D721Med (cell line): ENCODE measurements at regions not wholly inside any gene's neighbourhood (a gene's known extent, or its start where the extent isn't known, plus 50 kb on each side); places are given as distances from the start of the nearest gene placed in this dataset.

ENCODE experiments used
- DNase-seq: peaks from one replicate; pipeline ENCODE4 v3.0.0; 2011; ENCODE audit warnings: low spot score; ENCODE audit not compliant: insufficient read length
- FAIRE-seq: peaks from 2 replicates; lab custom pipeline; 2011; peaks lifted over from hg19 to GRCh38; lab: Jason Lieb, UNC
- TF ChIP-seq, protein P1 (sequence below): IDR thresholded peaks from 2 replicates; pipeline ENCODE4 v1.5.1; 2012; ENCODE audit warnings: mild to moderate bottlenecking, control low read depth; ENCODE audit not compliant: insufficient read depth; ENCODE audit errors: missing control alignments

DNA sequence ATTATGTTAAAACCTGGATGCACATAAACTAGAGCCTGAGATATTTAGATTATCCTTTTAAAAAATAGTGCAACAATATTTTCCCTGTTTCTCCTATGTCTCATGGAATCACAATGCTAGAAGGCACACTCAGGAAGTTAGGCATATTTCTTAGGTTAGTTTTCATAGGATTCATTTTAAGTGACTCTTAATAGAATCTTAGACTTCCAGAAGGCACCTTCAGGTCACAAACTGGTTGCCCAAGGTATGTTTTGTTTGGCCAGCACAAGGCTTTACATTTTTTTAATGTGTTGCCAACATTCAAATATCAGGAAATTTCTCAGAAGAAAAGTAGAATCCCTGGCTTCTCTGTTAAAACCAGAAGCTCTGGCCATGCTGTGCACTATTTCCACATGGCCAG is 129.3 kb downstream of the LNPK start:
- TF ChIP-seq, protein P1, sequence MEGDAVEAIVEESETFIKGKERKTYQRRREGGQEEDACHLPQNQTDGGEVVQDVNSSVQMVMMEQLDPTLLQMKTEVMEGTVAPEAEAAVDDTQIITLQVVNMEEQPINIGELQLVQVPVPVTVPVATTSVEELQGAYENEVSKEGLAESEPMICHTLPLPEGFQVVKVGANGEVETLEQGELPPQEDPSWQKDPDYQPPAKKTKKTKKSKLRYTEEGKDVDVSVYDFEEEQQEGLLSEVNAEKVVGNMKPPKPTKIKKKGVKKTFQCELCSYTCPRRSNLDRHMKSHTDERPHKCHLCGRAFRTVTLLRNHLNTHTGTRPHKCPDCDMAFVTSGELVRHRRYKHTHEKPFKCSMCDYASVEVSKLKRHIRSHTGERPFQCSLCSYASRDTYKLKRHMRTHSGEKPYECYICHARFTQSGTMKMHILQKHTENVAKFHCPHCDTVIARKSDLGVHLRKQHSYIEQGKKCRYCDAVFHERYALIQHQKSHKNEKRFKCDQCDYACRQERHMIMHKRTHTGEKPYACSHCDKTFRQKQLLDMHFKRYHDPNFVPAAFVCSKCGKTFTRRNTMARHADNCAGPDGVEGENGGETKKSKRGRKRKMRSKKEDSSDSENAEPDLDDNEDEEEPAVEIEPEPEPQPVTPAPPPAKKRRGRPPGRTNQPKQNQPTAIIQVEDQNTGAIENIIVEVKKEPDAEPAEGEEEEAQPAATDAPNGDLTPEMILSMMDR: no peak
- FAIRE-seq (no peak), DNase-seq (no peak)

DNA sequence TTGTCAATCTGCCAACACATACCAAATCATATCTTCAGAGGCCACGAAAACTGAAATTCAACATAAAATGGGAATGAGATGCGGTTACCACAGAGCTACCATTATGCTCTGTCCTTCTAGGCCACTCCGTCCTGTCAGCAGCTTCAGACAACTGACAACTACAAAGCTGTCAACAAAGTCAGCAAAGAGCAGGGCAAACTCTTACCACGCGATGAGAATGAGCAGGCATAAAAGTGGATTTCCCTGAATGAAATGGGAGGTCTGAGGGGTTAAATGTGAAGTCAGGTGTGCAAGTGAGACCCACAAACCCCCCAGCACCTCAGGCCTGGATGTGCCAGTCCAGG is 130.1 kb downstream of the LNPK start:
- no peak for FAIRE-seq
- TF ChIP-seq, protein P1: no peak

DNA sequence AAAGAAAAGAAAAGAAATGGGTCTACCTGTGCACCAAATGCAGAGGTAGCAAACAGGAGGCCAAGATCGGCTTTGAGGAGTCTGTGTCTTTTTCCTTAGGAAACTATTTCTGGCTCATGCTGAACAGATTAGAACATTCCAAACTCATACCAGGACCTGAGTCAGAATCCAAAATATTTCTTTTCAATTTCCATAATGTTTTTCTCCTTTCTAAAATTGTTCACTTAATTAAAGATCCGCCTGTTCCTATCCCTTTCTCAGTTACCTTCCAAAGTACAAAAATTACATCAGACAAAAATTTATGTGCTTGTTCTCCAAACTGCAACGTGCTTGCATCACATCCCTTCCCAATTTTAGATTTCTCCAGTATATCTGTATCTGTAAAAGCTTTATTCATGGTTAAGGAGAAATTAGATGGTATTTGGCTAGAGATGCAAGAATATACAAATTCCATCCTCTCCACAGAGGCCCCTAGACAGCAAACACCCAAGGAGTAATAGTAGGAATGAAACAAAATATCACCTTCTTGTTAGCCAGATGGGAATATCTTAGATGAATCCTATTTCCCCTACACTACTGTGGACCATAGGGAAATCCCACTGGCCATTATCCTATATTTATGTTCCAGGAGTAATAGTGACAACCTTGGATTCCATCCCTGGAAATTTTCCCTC is 130.6 kb downstream of the LNPK start:
- TF ChIP-seq, protein P1: no peak
- FAIRE-seq (no peak), DNase-seq (no peak)

More for the DNA sequence above, 130.1 kb downstream of the LNPK start:
- no peak for DNase-seq

DNA sequence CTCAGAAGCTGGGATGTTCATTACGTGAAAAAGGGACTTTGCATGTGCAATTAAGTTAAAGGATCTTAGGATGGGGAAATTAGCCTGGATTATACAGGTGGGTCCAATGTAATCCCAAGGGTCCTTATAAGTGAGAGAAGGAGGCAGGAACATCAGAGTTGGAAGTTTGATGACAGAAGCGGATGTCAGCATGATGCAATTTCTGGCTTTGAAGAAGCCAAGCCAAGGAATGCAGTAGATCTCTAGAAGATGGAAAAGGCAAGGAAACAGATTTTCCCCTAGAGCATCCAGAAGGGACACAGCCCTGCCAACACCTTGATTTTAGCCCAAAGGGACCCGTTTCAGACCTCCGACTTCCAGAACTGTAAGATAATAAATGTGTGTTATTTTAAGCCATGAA is 136.4 kb downstream of the LNPK start:
- TF ChIP-seq, protein P1: no peak
- FAIRE-seq: no peak

DNA sequence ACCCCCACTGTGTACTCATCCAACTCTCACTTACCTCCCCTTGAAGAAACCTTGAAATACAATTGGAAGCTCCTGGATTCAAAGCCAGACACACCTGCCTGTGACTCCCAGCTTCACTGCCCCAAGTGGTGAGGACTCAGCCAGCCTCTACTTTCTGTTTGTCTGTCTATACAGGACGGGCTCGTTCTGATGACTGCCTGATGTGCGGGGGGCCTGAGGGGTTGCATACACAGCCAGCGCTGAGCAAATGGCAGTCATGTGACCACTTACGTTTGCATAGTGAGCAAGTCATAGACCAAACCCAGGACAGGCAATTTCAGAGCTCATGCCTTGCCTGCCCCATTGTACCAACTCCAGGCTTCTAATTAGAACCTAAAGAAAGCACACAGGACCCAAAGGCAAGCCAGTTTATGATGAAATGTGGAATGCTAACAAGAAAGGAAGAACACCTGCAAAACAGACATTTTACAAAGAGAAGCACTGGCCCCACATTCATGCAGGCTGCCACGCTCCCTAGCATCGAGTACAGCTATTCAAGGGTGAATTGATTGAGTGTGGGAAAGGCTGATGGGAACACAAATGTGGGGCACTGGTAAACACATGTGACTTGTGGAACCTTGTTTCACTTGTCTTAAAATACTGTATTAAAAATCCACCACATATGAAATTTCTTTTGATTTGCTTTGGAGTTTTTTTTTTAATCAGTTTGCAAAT is 137.8 kb downstream of the LNPK start:
- FAIRE-seq: no peak
- TF ChIP-seq, protein P1: no peak

More for the DNA sequence above, 136.4 kb downstream of the LNPK start:
- DNase-seq: no peak

DNA sequence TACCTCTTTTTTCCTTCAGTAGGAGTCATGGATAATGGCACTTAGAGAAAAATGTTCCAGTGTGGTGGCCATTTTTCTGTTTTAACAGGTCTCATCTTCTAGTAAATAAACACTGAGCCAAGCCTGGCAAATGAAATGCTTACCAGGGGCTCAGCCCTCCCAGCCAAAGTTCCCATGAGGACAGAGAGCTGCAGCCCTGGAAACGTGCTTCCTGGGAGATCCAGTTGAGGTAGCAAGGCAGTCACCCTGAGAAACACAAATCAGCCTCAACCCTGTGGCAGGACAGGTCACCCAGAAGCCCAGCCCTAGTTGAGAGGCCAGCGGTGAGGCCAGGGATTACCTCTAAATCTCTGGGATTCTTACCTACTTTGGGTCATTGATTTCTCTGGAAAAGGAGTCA is 140.1 kb downstream of the LNPK start:
- FAIRE-seq (no peak), DNase-seq (no peak)
- TF ChIP-seq, protein P1: no peak

More for the DNA sequence above, 137.8 kb downstream of the LNPK start:
- DNase-seq: no peak
